ENCODE measurements at regions not wholly inside any gene's neighbourhood (a gene's known extent, or its start where the extent isn't known, plus 50 kb on each side); places are given as distances from the start of the nearest gene placed in this dataset.
"Not testable (repeated sequence)": the region's sequence is repeated elsewhere in the genome, so short reads cannot be mapped to it uniquely, and the experiment has no call there.

GRCh38 chr2:66632882-66633281 is 198.0 kb downstream of the MEIS1 start:
- not testable (repeated sequence) for DNase-seq (ENCODE audit: low spot score); H3K4me3 Mint-ChIP-seq (ENCODE audit: unreplicated experiment); H3K36me3 Mint-ChIP-seq (ENCODE audit: low read depth); H3K4me1 Mint-ChIP-seq (ENCODE audit: low read depth); H3K27ac Mint-ChIP-seq (ENCODE audit: unreplicated experiment)
- H3K27me3 Mint-ChIP-seq (ENCODE audit: low read depth), result peaks cover 18% of the 10 kb centered on the region
- H3K9me3 Mint-ChIP-seq (ENCODE audit: low read depth), result peaks cover 15% of the 10 kb centered on the region

GRCh38 chr2:66633631-66634030 is 198.7 kb downstream of the MEIS1 start:
- H3K27me3 Mint-ChIP-seq (ENCODE audit: low read depth), result peaks cover 20% of the 10 kb centered on the region
- H3K4me3 Mint-ChIP-seq (ENCODE audit: unreplicated experiment), result no peak overlapping the region
- DNase-seq (ENCODE audit: low spot score), result no peak
- TF ChIP-seq CTCF (IDR thresholded peaks at IDR 0.05), result no peak
- peaks cover 13% of the 10 kb centered on the region for H3K9me3 Mint-ChIP-seq (ENCODE audit: low read depth)
- H3K36me3 Mint-ChIP-seq (ENCODE audit: low read depth), result peaks cover 5% of the 10 kb centered on the region
- no peak overlapping the region for H3K27ac Mint-ChIP-seq (ENCODE audit: unreplicated experiment)
- no peaks in the 10 kb centered on the region for H3K4me1 Mint-ChIP-seq (ENCODE audit: low read depth)

GRCh38 chr2:66634784-66635183 is 199.9 kb downstream of the MEIS1 start:
- H3K4me3 Mint-ChIP-seq (ENCODE audit: unreplicated experiment), result no peak overlapping the region
- H3K27me3 Mint-ChIP-seq (ENCODE audit: low read depth), result peaks cover 18% of the 10 kb centered on the region
- H3K27ac Mint-ChIP-seq (ENCODE audit: unreplicated experiment), result no peak overlapping the region
- H3K4me1 Mint-ChIP-seq (ENCODE audit: low read depth), result no peaks in the 10 kb centered on the region
- no peak for DNase-seq (ENCODE audit: low spot score)
- peaks cover 5% of the 10 kb centered on the region for H3K36me3 Mint-ChIP-seq (ENCODE audit: low read depth)
- H3K9me3 Mint-ChIP-seq (ENCODE audit: low read depth), result peaks cover 9% of the 10 kb centered on the region
- no peak for TF ChIP-seq CTCF (IDR thresholded peaks at IDR 0.05)

GRCh38 chr2:66641685-66642084 is 206.8 kb downstream of the MEIS1 start:
- Mint-ChIP-seq H3K4me3 (ENCODE audit: unreplicated experiment) (no peak overlapping the region), H3K27me3 (ENCODE audit: low read depth) (peaks cover 17% of the 10 kb centered on the region), H3K4me1 (ENCODE audit: low read depth) (no peaks in the 10 kb centered on the region), H3K36me3 (ENCODE audit: low read depth) (peaks cover 1% of the 10 kb centered on the region), H3K27ac (ENCODE audit: unreplicated experiment) (no peak overlapping the region), H3K9me3 (ENCODE audit: low read depth) (peaks cover 4% of the 10 kb centered on the region)
- TF ChIP-seq CTCF (IDR thresholded peaks at IDR 0.05), result no peak
- no peak for DNase-seq (ENCODE audit: low spot score)

GRCh38 chr2:66648081-66648480 is 213.2 kb downstream of the MEIS1 start:
- H3K36me3 Mint-ChIP-seq (ENCODE audit: low read depth); H3K4me3 Mint-ChIP-seq (ENCODE audit: unreplicated experiment); H3K4me1 Mint-ChIP-seq (ENCODE audit: low read depth); H3K27ac Mint-ChIP-seq (ENCODE audit: unreplicated experiment); DNase-seq (ENCODE audit: low spot score): not testable (repeated sequence)
- peaks cover 17% of the 10 kb centered on the region for H3K9me3 Mint-ChIP-seq (ENCODE audit: low read depth)
- peaks cover 34% of the 10 kb centered on the region for H3K27me3 Mint-ChIP-seq (ENCODE audit: low read depth)

GRCh38 chr2:66649006-66649405 is 214.1 kb downstream of the MEIS1 start:
- Mint-ChIP-seq H3K9me3 (ENCODE audit: low read depth) (peaks cover 17% of the 10 kb centered on the region), H3K36me3 (ENCODE audit: low read depth) (peaks cover 1% of the 10 kb centered on the region), H3K27me3 (ENCODE audit: low read depth) (peaks cover 34% of the 10 kb centered on the region), H3K27ac (ENCODE audit: unreplicated experiment) (no peak overlapping the region), H3K4me1 (ENCODE audit: low read depth) (no peaks in the 10 kb centered on the region), H3K4me3 (ENCODE audit: unreplicated experiment) (no peak overlapping the region)
- DNase-seq (ENCODE audit: low spot score), result no peak
- no peak for TF ChIP-seq CTCF (IDR thresholded peaks at IDR 0.05)

All from chondrocyte (in vitro differentiated cells).